WTC11 (cell line): ENCODE measurements at regions not wholly inside any gene's neighbourhood (a gene's known extent, or its start where the extent isn't known, plus 50 kb on each side); places are given as distances from the start of the nearest gene placed in this dataset.

ENCODE experiments used
- ATAC-seq: fragments of 200-7000 bp; cut with Tn5 transposase; 2 replicates; pipeline ENCODE4 v1.10.0; 2021; ENCODE audit warnings: mild to moderate bottlenecking, moderate library complexity
- CTCF ChIA-PET: fragments of 300-600 bp; sonication (Branson Sonifier 250); formaldehyde crosslinking; loops from one replicate; lab custom pipeline; 2021; ENCODE audit warnings: antibody characterized with exemption; lab: Charles Lee
- POLR2A ChIA-PET: fragments of 350-600 bp; sonication (Branson Sonifier 250); formaldehyde crosslinking; loops from one replicate; lab custom pipeline; 2021; ENCODE audit warnings: antibody characterized with exemption; lab: Charles Lee
- DNase-seq: peaks from one replicate; pipeline ENCODE4 v3.0.0; 2021; ENCODE audit warnings: low spot score
- H3K27ac Mint-ChIP-seq: 2 replicates; pipeline ENCODE4 v1.8.0; 2021; ENCODE audit warnings: mixed read lengths
- H3K27me3 Mint-ChIP-seq: 2 replicates; pipeline ENCODE4 v1.8.0; 2021; ENCODE audit warnings: low read depth, mild to moderate bottlenecking, moderate library complexity, mixed read lengths
- H3K36me3 Mint-ChIP-seq: 2 replicates; pipeline ENCODE4 v1.8.0; 2021; ENCODE audit warnings: mixed read lengths
- H3K4me1 Mint-ChIP-seq: 2 replicates; pipeline ENCODE4 v1.8.0; 2022; ENCODE audit warnings: mixed read lengths
- H3K4me3 Mint-ChIP-seq: 2 replicates; pipeline ENCODE4 v1.8.0; 2021; ENCODE audit warnings: mild to moderate bottlenecking, moderate library complexity, mixed read lengths
- H3K9me3 Mint-ChIP-seq: 2 replicates; pipeline ENCODE4 v1.8.0; 2021; ENCODE audit warnings: mixed read lengths
- ARID4B ChIP-seq: sonication (generic); formaldehyde crosslinking; IDR thresholded peaks from 2 replicates; pipeline ENCODE4 v1.8.0; 2023; ENCODE audit warnings: missing genetic modification reagents, mild to moderate bottlenecking, borderline replicate concordance
- CREM ChIP-seq: sonication (generic); formaldehyde crosslinking; IDR thresholded peaks from 2 replicates; pipeline ENCODE4 v1.8.1; 2022; ENCODE audit warnings: mild to moderate bottlenecking, missing genetic modification reagents, moderate library complexity
- ESRRA ChIP-seq: sonication (generic); formaldehyde crosslinking; IDR thresholded peaks from 2 replicates; pipeline ENCODE4 v1.8.1; 2022; ENCODE audit warnings: mild to moderate bottlenecking, missing genetic modification reagents, borderline replicate concordance
- MLX ChIP-seq: sonication (generic); formaldehyde crosslinking; IDR thresholded peaks from 2 replicates; pipeline ENCODE4 v1.8.1; 2023; ENCODE audit warnings: mild to moderate bottlenecking, missing genetic modification reagents, moderate library complexity
- OVOL2 ChIP-seq: fragments of 250-450 bp; sonication (Bioruptor Pico); IDR thresholded peaks from 2 replicates; pipeline ENCODE4 v1.9.0; 2021; ENCODE audit warnings: mild to moderate bottlenecking, borderline replicate concordance
- SOX15 ChIP-seq: fragments of 250-450 bp; sonication (Bioruptor Pico); IDR thresholded peaks from 2 replicates; pipeline ENCODE4 v1.9.0; 2021; ENCODE audit warnings: mild to moderate bottlenecking
- ZNF138 ChIP-seq: sonication (generic); formaldehyde crosslinking; conservative IDR thresholded peaks from 2 replicates; pipeline ENCODE4 v1.8.1; 2022; ENCODE audit warnings: mild to moderate bottlenecking, moderate library complexity, missing genetic modification reagents
- ZNF396 ChIP-seq: fragments of 250-450 bp; sonication (Bioruptor Pico); IDR thresholded peaks from 2 replicates; pipeline ENCODE4 v1.8.0; 2021; ENCODE audit warnings: mild to moderate bottlenecking, moderate library complexity, borderline replicate concordance
- ZNF416 ChIP-seq: fragments of 250-450 bp; sonication (Bioruptor Pico); IDR thresholded peaks from 2 replicates; pipeline ENCODE4 v1.9.0; 2021; ENCODE audit warnings: mild to moderate bottlenecking, inconsistent platforms
- ZNF671 ChIP-seq: fragments of 250-450 bp; sonication (Bioruptor Pico); IDR thresholded peaks from 2 replicates; pipeline ENCODE4 v1.8.0; 2021; ENCODE audit warnings: mild to moderate bottlenecking
- TF ChIP-seq, protein P1 (sequence below): sonication (generic); formaldehyde crosslinking; IDR thresholded peaks from 2 replicates; pipeline ENCODE4 v1.8.0; 2022; ENCODE audit warnings: mild to moderate bottlenecking, missing genetic modification reagents
- TF ChIP-seq, protein P2 (sequence below): fragments of 250-450 bp; sonication (Bioruptor Pico); IDR thresholded peaks from 2 replicates; pipeline ENCODE4 v1.8.0; 2021; ENCODE audit warnings: mild to moderate bottlenecking
- TF ChIP-seq, protein P3 (sequence below): sonication (generic); formaldehyde crosslinking; IDR thresholded peaks from 2 replicates; pipeline ENCODE4 v1.8.1; 2023; ENCODE audit warnings: mild to moderate bottlenecking, missing genetic modification reagents
- TF ChIP-seq, protein P4 (sequence below): sonication (generic); formaldehyde crosslinking; IDR thresholded peaks from 2 replicates; pipeline ENCODE4 v1.8.1; 2023; ENCODE audit warnings: mild to moderate bottlenecking, missing genetic modification reagents, borderline replicate concordance
- TF ChIP-seq, protein P5 (sequence below): sonication (generic); formaldehyde crosslinking; IDR thresholded peaks from 2 replicates; pipeline ENCODE4 v1.8.0; 2022; ENCODE audit warnings: mild to moderate bottlenecking, missing genetic modification reagents

- TF ChIP-seq ARID4B (CRISPR knock-in tag) (no peak), SOX15 (CRISPR knock-in tag) (no peak), OVOL2 (no peak), ZNF396 (no peak), ZNF138 (CRISPR knock-in tag) (no peak), CREM (no peak)
- TF ChIP-seq, all 79 proteins: peak for 0
Observed at GRCh38 chr2:237243487-237243886, 157.8 kb downstream of the COPS8 start (continued).

DNA sequence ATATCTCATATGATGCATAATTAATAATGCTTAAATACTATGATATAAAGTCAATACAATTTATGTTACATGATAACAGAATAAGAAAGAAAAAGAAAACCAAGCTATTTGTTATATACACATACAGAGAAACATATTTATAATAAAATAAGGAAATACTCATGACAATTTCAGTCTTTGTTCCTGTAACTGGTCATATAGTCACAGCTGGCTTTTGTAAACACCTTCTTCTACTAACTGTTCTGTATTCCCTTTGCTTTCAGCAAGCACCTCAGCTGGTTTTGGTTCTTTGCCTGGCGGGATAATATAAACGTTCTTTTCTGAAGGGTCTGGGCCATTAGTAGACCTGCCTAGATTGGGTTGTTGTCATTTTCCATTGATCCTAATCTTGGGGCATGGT, 158.5 kb downstream of the COPS8 start:
- POLR2A ChIA-PET = no interaction called here
- no peak overlapping the region for H3K4me3 Mint-ChIP-seq
- TF ChIP-seq, protein P1, sequence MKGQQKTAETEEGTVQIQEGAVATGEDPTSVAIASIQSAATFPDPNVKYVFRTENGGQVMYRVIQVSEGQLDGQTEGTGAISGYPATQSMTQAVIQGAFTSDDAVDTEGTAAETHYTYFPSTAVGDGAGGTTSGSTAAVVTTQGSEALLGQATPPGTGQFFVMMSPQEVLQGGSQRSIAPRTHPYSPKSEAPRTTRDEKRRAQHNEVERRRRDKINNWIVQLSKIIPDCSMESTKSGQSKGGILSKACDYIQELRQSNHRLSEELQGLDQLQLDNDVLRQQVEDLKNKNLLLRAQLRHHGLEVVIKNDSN = no peak
- TF ChIP-seq ESRRA (CRISPR knock-in tag) (no peak), ZNF671 (CRISPR knock-in tag) (no peak), MLX (CRISPR knock-in tag) (no peak), ZNF416 (CRISPR knock-in tag) (no peak)
- TF ChIP-seq, protein P2, sequence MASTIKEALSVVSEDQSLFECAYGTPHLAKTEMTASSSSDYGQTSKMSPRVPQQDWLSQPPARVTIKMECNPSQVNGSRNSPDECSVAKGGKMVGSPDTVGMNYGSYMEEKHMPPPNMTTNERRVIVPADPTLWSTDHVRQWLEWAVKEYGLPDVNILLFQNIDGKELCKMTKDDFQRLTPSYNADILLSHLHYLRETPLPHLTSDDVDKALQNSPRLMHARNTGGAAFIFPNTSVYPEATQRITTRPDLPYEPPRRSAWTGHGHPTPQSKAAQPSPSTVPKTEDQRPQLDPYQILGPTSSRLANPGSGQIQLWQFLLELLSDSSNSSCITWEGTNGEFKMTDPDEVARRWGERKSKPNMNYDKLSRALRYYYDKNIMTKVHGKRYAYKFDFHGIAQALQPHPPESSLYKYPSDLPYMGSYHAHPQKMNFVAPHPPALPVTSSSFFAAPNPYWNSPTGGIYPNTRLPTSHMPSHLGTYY (CRISPR knock-in tag) = no peak
- TF ChIP-seq, protein P3, sequence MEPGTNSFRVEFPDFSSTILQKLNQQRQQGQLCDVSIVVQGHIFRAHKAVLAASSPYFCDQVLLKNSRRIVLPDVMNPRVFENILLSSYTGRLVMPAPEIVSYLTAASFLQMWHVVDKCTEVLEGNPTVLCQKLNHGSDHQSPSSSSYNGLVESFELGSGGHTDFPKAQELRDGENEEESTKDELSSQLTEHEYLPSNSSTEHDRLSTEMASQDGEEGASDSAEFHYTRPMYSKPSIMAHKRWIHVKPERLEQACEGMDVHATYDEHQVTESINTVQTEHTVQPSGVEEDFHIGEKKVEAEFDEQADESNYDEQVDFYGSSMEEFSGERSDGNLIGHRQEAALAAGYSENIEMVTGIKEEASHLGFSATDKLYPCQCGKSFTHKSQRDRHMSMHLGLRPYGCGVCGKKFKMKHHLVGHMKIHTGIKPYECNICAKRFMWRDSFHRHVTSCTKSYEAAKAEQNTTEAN = no peak
- TF ChIP-seq, protein P4, sequence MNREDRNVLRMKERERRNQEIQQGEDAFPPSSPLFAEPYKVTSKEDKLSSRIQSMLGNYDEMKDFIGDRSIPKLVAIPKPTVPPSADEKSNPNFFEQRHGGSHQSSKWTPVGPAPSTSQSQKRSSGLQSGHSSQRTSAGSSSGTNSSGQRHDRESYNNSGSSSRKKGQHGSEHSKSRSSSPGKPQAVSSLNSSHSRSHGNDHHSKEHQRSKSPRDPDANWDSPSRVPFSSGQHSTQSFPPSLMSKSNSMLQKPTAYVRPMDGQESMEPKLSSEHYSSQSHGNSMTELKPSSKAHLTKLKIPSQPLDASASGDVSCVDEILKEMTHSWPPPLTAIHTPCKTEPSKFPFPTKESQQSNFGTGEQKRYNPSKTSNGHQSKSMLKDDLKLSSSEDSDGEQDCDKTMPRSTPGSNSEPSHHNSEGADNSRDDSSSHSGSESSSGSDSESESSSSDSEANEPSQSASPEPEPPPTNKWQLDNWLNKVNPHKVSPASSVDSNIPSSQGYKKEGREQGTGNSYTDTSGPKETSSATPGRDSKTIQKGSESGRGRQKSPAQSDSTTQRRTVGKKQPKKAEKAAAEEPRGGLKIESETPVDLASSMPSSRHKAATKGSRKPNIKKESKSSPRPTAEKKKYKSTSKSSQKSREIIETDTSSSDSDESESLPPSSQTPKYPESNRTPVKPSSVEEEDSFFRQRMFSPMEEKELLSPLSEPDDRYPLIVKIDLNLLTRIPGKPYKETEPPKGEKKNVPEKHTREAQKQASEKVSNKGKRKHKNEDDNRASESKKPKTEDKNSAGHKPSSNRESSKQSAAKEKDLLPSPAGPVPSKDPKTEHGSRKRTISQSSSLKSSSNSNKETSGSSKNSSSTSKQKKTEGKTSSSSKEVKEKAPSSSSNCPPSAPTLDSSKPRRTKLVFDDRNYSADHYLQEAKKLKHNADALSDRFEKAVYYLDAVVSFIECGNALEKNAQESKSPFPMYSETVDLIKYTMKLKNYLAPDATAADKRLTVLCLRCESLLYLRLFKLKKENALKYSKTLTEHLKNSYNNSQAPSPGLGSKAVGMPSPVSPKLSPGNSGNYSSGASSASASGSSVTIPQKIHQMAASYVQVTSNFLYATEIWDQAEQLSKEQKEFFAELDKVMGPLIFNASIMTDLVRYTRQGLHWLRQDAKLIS (CRISPR knock-in tag) = no peak
- TF ChIP-seq, protein P5, sequence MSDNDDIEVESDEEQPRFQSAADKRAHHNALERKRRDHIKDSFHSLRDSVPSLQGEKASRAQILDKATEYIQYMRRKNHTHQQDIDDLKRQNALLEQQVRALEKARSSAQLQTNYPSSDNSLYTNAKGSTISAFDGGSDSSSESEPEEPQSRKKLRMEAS (CRISPR knock-in tag) = no peak
- TF ChIP-seq, all 79 proteins: peak for 0
- peaks cover 8% of the 10 kb centered on the region for H3K27me3 Mint-ChIP-seq
- no peak for ATAC-seq
- CTCF ChIA-PET = no interaction called here
- H3K36me3 Mint-ChIP-seq = peaks cover 34% of the 10 kb centered on the region
- DNase-seq = no peak
- H3K9me3 Mint-ChIP-seq = peaks cover 74% of the 10 kb centered on the region
- no peaks in the 10 kb centered on the region for H3K4me1 Mint-ChIP-seq
- no peak overlapping the region for H3K27ac Mint-ChIP-seq
